Mammary epithelial cell (primary cell): ENCODE measurements at regions not wholly inside any gene's neighbourhood (a gene's known extent, or its start where the extent isn't known, plus 50 kb on each side); places are given as distances from the start of the nearest gene placed in this dataset.

Source experiments
- EZH2 ChIP-seq: IDR thresholded peaks from 2 replicates; pipeline ENCODE4 v1.6.1; 2012; ENCODE audit warnings: low read length, inconsistent platforms, borderline replicate concordance
- TF ChIP-seq, protein P1 (sequence below), 2 donors: IDR thresholded peaks in 1 of 2; conservative IDR thresholded peaks in 1 of 2; 2 replicates each; pipeline ENCODE4 v1.5.1; 2011 to 2012; ENCODE audit warnings: inconsistent platforms in 2 of 2, low read length in 2 of 2, mild to moderate bottlenecking in 2 of 2, control low read depth in 1 of 2, low read depth in 1 of 2; ENCODE audit not compliant: insufficient read depth in 1 of 2; ENCODE audit errors: extremely low read depth in 1 of 2

DNA sequence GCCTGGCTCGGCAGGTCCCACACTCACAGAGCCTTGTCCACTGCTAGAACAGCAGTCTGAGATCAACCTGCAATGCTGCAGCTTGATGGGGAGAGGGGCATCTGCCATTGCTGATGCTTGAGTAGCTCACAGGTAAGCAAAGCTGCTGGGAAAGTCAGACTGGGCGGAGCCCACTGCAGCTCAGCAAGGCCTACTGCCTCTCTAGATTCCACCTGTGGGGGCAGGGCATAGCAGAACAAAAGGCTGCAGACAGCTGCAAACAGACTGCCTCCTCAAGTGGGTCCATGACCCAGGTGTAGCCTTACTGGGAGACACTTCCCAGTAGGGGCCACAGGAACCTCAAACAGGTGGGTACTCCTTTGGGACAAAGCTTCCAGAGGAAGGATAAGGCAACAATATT is 110.6 kb upstream of the ADAMTS3 start:
- TF ChIP-seq, protein P1, sequence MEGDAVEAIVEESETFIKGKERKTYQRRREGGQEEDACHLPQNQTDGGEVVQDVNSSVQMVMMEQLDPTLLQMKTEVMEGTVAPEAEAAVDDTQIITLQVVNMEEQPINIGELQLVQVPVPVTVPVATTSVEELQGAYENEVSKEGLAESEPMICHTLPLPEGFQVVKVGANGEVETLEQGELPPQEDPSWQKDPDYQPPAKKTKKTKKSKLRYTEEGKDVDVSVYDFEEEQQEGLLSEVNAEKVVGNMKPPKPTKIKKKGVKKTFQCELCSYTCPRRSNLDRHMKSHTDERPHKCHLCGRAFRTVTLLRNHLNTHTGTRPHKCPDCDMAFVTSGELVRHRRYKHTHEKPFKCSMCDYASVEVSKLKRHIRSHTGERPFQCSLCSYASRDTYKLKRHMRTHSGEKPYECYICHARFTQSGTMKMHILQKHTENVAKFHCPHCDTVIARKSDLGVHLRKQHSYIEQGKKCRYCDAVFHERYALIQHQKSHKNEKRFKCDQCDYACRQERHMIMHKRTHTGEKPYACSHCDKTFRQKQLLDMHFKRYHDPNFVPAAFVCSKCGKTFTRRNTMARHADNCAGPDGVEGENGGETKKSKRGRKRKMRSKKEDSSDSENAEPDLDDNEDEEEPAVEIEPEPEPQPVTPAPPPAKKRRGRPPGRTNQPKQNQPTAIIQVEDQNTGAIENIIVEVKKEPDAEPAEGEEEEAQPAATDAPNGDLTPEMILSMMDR (conservative IDR thresholded peaks at IDR 0.05 in 1 of 2, IDR thresholded peaks at IDR 0.05 in 1 of 2; ENCODE audit: extremely low read depth in 1 of 2, insufficient read depth in 1 of 2, low read depth in 1 of 2, low read length in 2 of 2) = no peak
- TF ChIP-seq EZH2 = no peak
